Stimulated activated naive B cell treated with anti-CD40 and anti-IgM and Interleukin-4, amounts not matched to agents 10 μg/mL and 1 μg/mL and 100 μg/mL, for 72 hours (primary cell): ENCODE measurements at regions not wholly inside any gene's neighbourhood (a gene's known extent, or its start where the extent isn't known, plus 50 kb on each side); places are given as distances from the start of the nearest gene placed in this dataset.

Experiments
- ATAC-seq, 2 donors: fragments of 150-1000 bp; cut with Tn5 transposase; replicated peaks; 2 replicates each; pipeline ENCODE4 v1.10.0; 2021; ENCODE audit warnings: moderate library complexity in 1 of 2
- DNase-seq: peaks from one replicate; pipeline ENCODE4 v3.0.0; 2021
- H3K27ac Mint-ChIP-seq: one replicate; pipeline ENCODE4 v1.8.0; 2022; ENCODE audit warnings: mild to moderate bottlenecking, mixed read lengths
- H3K27me3 Mint-ChIP-seq, 2 donors: one replicate each; pipeline ENCODE4 v1.8.0; 2022; ENCODE audit warnings: mixed read lengths in 2 of 2
- H3K36me3 Mint-ChIP-seq, 2 donors: one replicate each; pipeline ENCODE4 v1.8.0; 2022; ENCODE audit warnings: mixed read lengths in 2 of 2, mild to moderate bottlenecking in 1 of 2
- H3K4me1 Mint-ChIP-seq, 2 donors: one replicate each; pipeline ENCODE4 v1.8.0; 2022; ENCODE audit warnings: mixed read lengths in 2 of 2, mild to moderate bottlenecking in 1 of 2
- H3K4me3 Mint-ChIP-seq, 2 donors: one replicate each; pipeline ENCODE4 v1.8.0; 2022; ENCODE audit warnings: mild to moderate bottlenecking in 2 of 2, mixed read lengths in 2 of 2, moderate library complexity in 1 of 2
- H3K9me3 Mint-ChIP-seq, 2 donors: one replicate each; pipeline ENCODE4 v1.8.0; 2022; ENCODE audit warnings: mixed read lengths in 2 of 2, mild to moderate bottlenecking in 1 of 2

DNA sequence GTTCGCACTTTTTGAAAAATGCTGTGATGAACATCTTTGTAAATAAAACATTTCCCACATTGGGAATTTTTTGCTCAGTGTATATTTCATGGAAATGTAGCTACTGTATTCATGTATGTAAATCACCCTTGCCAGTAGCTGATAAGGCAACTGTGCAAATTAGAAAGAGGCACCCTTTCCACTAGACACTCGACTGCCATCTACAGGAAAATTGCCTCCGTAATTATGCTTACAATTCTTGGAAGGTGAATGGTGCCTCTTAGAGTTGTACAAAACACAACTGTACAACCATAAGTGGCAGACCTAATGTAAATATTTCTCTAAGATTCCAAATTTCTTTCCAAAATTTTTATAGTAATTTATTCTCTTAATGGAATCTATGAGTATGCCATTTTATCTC is 491.7 kb downstream of the CCSER2 start:
- Mint-ChIP-seq H3K4me1 (no peaks in the 10 kb centered on the region), H3K9me3 (peaks cover 0 to 4% of the 10 kb centered on the region in 2 donors), H3K36me3 (no peaks in the 10 kb centered on the region), H3K4me3 (no peak overlapping the region), H3K27ac (no peak overlapping the region), H3K27me3 (peaks cover 3 to 11% of the 10 kb centered on the region in 2 donors)
- DNase-seq (no peak), ATAC-seq (no peak)

DNA sequence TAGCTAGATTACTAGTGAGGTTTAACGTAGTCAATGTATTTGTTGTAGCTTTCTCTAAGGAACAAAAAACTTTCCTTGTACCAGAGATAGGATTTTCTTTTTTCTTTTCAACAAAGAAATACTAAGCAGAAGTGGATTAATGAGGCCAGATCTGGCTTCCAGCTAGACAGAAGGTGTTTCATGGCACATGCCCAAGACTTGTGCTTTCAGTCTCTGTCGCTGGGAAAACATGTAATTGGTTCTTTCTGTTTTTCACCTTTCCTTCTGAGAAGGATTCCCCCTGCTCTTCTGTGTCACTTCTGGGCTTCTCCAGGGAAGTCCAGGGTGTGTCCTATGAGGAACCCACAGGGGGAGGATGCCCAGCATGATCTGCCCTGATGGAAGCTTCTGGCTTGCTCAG is 492.2 kb downstream of the CCSER2 start:
- H3K27me3 Mint-ChIP-seq, result peaks cover 3 to 11% of the 10 kb centered on the region in 2 donors
- H3K36me3 Mint-ChIP-seq, result no peaks in the 10 kb centered on the region
- ATAC-seq, result no peak
- no peak overlapping the region for H3K4me3 Mint-ChIP-seq
- peaks cover 0 to 4% of the 10 kb centered on the region in 2 donors for H3K9me3 Mint-ChIP-seq
- no peak overlapping the region for H3K27ac Mint-ChIP-seq
- DNase-seq, result no peak
- H3K4me1 Mint-ChIP-seq, result no peaks in the 10 kb centered on the region

DNA sequence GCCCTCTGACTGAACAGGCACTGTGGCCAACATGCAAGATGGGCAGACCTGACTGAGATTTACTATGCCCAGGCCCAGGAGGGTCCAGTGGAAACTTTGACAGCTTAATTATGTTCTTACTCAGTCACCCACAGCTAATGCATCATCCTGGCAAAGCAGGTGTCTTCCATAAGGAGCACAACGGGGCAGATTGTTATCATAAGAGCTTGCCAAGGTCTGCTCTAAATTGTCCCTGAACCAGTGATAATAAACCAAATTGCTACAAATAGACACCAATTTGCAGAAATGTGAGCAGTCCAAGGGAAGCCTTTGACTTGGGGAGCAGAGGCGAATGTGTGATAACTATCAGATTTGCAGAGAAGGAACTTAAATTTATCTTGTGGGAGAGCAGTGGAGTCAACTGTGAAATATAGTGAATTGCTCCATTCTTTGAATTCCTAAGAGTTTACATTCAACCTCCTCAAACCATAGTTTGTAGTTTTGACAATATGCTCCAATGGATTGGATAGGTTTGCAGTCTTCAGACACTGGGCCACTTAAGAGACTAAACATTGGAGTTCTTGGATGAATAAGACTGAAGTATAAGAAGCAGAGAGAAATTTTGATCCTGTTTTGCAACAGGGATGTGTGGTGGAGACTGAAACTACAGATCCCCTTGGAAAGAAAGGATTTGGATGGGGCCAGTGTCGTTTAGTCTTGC is 494.7 kb downstream of the CCSER2 start:
- H3K4me1 Mint-ChIP-seq, result no peaks in the 10 kb centered on the region
- ATAC-seq, result no peak
- H3K27me3 Mint-ChIP-seq, result peaks cover 0 to 6% of the 10 kb centered on the region in 2 donors
- H3K9me3 Mint-ChIP-seq, result peaks cover 0 to 3% of the 10 kb centered on the region in 2 donors
- no peak overlapping the region for H3K27ac Mint-ChIP-seq
- H3K4me3 Mint-ChIP-seq, result no peak overlapping the region
- DNase-seq, result no peak
- H3K36me3 Mint-ChIP-seq, result no peaks in the 10 kb centered on the region

DNA sequence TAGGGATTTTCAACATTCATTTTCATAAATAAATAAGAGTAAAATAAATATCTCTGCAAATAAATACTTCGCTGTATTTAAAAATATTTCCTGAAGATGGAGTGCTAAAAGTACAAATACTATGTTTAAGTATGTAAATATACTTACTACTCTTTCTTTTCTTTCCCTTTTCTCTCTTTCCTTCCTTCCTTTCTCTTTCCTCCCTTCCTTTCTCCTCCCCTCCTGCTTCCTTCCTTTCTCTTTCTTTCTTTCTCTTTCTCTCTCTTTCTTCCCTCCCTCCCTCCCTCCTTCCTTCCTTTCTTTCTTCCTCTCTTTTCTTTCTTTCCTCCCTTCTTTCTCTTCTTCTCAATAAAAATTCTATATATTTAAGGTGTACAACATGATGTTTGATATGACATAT is 496.1 kb downstream of the CCSER2 start:
- Mint-ChIP-seq H3K27ac (no peak overlapping the region), H3K4me1 (no peaks in the 10 kb centered on the region), H3K36me3 (no peaks in the 10 kb centered on the region), H3K9me3 (no peaks in the 10 kb centered on the region), H3K27me3 (no peaks in the 10 kb centered on the region), H3K4me3 (no peak overlapping the region)
- DNase-seq, result no peak
- no peak for ATAC-seq

DNA sequence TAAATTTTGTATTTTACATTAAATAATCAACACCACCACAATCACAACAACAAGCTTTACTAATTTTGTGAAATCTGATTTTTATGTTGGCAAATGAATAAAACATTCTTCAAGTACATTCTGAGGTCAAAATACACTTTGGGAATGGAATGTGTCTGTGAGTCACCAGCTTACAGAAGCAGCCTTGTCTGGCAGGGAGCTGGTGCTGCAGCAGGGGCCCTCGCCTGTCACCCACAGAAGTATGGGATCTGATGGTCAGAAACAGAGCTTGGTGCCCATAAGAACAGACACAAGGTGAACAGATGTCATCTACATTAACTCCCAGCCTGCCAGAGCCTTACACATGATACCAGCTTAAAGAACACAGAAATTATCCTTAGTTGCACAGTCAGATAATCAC is 496.9 kb downstream of the CCSER2 start:
- ATAC-seq (no peak), DNase-seq (no peak)
- no peaks in the 10 kb centered on the region for H3K9me3 Mint-ChIP-seq
- no peaks in the 10 kb centered on the region for H3K27me3 Mint-ChIP-seq
- no peak overlapping the region for H3K27ac Mint-ChIP-seq
- no peaks in the 10 kb centered on the region for H3K36me3 Mint-ChIP-seq
- H3K4me1 Mint-ChIP-seq, result no peaks in the 10 kb centered on the region
- H3K4me3 Mint-ChIP-seq, result no peak overlapping the region

DNA sequence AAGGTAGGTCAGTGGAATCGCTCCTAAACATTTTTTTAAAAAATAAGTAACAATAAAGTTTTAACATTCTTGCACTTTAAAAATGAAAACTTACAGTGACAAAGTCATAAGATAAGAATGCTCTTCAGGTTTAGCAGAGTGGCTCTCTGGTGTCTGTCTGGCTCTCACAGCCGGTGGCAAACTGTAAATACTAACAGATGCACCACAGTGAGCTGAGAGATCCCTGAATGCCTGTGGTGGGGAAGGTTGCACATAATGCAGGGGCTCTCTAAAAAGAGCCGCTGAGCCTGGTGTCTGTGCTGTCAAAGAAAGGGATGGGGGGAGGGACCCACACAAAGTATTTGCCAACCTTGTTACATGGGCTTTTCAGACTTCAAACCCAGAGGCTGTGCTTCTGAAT is 498.3 kb downstream of the CCSER2 start:
- DNase-seq, result no peak
- H3K27me3 Mint-ChIP-seq, result no peaks in the 10 kb centered on the region
- ATAC-seq, result no peak
- no peak overlapping the region for H3K4me3 Mint-ChIP-seq
- H3K27ac Mint-ChIP-seq, result no peak overlapping the region
- no peaks in the 10 kb centered on the region for H3K4me1 Mint-ChIP-seq
- peaks cover 0 to 2% of the 10 kb centered on the region in 2 donors for H3K9me3 Mint-ChIP-seq
- H3K36me3 Mint-ChIP-seq, result no peaks in the 10 kb centered on the region

DNA sequence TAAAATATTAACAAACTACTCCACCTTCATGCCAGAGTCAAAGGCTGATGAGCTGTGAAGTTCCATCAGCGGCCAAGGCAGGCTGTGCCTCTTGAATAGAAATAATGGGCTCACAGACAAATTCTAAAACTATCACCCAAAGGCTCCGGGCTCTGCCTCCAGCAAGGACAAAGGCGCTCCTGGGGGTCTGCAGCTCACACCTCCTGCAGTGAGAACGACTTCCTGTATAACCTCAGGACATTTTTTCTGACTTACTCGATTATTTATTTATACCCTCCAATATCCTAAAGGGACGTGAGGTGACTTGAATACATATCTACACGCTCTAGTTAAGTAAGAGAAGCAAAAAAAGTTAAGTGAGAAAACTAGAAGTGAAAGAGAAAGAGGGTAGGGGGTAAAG is 500.7 kb downstream of the CCSER2 start:
- no peak overlapping the region for H3K4me3 Mint-ChIP-seq

DNA sequence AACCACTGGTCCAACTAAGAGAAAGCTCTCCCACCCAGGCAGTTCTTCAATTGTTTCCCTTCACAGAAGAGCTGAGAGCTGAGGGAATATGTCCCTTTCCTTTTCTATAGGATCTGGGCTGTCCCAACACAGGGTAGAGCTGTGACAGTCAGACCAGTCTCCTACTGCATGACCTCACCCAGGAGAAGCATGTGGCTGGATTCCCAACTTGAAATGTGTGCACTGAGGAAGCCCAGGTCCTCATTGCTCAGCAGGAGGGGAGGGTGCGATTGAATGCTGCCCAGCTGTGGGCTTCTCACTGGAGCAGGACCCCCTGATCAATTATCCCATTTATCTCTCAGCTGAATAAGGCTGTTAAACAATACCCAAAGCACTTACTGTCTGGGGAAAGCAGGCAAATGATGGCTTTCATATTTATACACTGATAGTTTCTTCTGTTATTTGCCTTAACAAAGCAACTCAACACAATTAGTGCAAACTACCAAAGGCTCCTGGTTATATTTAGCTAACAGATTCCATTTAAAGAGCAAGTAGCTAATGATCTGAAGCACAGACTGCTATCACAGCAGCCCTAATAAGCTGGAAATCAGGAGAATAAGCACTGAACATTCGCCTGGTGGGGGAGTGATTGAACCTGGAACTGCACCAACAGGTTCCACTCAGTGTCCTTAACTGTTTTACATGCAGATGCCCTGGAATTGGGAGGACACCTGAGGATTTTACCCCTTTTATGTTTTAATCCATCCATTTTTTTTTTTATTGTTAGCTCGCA is 508.8 kb downstream of the CCSER2 start:
- no peaks in the 10 kb centered on the region for H3K27me3 Mint-ChIP-seq
- no peaks in the 10 kb centered on the region for H3K36me3 Mint-ChIP-seq
- DNase-seq, result no peak
- no peak overlapping the region for H3K4me3 Mint-ChIP-seq
- peak in 1 of 2 donors; percentile 21 for ATAC-seq
- H3K4me1 Mint-ChIP-seq, result no peaks in the 10 kb centered on the region
- H3K9me3 Mint-ChIP-seq, result no peaks in the 10 kb centered on the region
- H3K27ac Mint-ChIP-seq, result no peak overlapping the region

More for the DNA sequence above, 500.7 kb downstream of the CCSER2 start:
- Mint-ChIP-seq H3K4me1 (no peaks in the 10 kb centered on the region), H3K36me3 (no peaks in the 10 kb centered on the region), H3K9me3 (peaks cover 0 to 2% of the 10 kb centered on the region in 2 donors), H3K27me3 (no peaks in the 10 kb centered on the region), H3K27ac (no peak overlapping the region)
- DNase-seq, result no peak
- ATAC-seq, result no peak

DNA sequence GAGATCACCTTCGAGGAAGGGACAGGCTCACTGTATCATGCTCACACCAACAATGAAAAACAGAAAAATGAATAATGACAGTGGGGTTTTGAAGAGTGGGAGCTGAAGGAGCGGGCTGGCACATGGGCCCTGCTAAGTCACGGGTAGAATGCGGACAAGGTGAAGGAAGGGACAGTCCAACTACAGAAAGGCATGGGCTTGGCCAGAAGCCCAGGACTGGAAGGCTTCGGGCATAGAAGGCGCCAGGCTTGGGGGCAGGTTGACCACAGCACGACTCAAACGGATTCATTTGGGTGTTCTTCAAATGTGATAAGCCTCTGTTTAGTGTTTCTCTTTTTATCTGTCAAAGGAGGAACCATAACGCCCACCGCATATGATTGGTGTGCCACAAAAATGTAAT is 509.5 kb downstream of the CCSER2 start:
- Mint-ChIP-seq H3K4me3 (no peak overlapping the region), H3K4me1 (no peaks in the 10 kb centered on the region), H3K9me3 (no peaks in the 10 kb centered on the region), H3K27ac (no peak overlapping the region), H3K27me3 (no peaks in the 10 kb centered on the region), H3K36me3 (no peaks in the 10 kb centered on the region)
- ATAC-seq (no peak), DNase-seq (no peak)

DNA sequence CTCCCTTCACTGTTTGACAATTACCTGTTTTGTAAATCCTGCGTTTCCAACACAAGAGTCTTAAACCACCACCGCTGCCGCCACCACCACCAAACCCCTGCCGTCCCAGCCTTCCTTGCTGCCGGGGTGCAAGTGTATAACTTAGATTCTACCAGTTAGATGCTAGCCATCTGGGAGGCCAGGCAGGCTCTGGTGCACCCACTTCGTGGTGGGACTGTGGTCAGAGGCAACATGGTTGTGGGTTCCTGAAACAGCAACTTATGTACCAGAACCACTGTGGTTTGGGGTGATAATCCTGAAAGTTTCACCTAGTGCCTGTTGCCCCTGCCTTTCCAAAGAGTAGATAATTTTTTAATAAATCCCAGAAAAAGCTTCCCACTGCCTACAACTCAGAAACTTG is 510.5 kb downstream of the CCSER2 start:
- ATAC-seq, result no peak
- H3K27me3 Mint-ChIP-seq, result no peaks in the 10 kb centered on the region
- no peak for DNase-seq

DNA sequence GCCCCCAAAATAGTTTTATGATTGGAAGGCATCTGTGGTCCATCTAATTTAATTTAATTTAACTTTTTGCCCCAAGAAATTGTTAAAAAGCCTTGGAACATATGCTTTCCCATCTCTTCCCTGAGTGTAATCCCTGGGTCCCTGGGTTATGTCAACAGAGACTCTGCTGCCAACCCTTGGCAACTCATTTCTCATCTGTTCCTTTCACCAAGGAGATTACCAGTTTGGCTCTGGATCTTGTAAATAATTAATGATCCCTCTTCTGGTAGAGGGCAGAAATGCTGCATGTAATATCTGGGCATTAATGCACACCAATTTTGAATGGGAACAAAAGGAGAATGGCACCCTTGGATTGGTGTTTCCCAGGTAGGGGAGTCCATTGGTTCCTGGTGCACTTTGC is 514.2 kb downstream of the CCSER2 start:
- ATAC-seq, result no peak
- Mint-ChIP-seq H3K27ac (no peak overlapping the region), H3K27me3 (no peaks in the 10 kb centered on the region), H3K9me3 (no peaks in the 10 kb centered on the region), H3K4me3 (no peak overlapping the region), H3K36me3 (no peaks in the 10 kb centered on the region), H3K4me1 (no peaks in the 10 kb centered on the region)
- no peak for DNase-seq

More for the DNA sequence above, 510.5 kb downstream of the CCSER2 start:
- Mint-ChIP-seq H3K9me3 (no peaks in the 10 kb centered on the region), H3K4me3 (no peak overlapping the region), H3K36me3 (no peaks in the 10 kb centered on the region), H3K27ac (no peak overlapping the region), H3K4me1 (no peaks in the 10 kb centered on the region)

DNA sequence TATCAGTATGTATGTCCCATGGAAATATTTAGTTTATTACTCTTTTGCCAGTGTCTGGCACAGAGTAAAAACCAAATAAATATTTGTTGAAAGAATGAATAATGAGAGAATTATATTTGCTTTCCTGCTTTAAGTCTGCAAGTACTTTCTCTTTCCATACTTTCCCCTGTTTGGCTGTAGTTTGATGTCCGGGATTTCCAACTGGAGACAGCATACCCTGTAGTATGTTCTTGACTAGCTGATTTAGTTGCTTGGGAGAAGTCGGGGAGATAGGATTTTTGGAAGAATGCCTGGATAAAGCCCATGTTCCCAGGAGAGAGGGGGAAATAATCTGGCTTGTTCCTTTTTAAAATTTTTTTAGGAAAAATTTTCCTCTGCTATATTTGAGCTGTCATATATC is 516.1 kb downstream of the CCSER2 start:
- no peak for DNase-seq
- H3K4me1 Mint-ChIP-seq, result no peaks in the 10 kb centered on the region
- no peak overlapping the region for H3K27ac Mint-ChIP-seq
- H3K9me3 Mint-ChIP-seq, result no peaks in the 10 kb centered on the region
- H3K27me3 Mint-ChIP-seq, result no peaks in the 10 kb centered on the region
- no peaks in the 10 kb centered on the region for H3K36me3 Mint-ChIP-seq
- no peak overlapping the region for H3K4me3 Mint-ChIP-seq
- no peak for ATAC-seq

DNA sequence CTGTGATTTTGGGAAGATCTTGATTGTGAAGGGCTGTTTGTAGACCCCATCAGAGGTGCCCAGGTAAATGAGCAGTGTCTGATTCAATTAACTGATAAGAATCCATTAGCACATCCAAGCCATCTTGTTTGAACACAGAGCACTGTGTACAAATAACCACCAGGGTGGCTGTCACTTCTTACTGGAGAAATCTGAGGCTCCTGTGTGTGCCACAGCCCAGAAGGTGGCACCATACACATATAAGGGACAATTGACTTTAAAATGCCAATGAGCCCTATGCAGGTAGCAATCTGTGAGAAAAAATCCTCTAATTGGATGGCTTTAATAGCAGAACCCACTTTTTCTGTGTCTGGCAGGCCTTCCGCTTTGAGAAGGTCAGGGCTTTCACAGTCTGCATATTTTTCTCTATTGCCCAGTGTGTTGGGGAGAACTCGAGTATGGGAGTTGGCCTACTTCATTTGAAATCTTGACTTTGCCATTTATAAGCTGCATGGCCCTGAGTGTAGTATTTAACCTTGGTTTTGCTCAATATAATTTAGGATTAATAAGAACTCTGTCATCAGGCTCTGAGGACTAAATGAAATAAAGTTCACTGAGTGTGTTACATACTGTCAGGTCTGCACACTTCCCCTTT is 517.4 kb downstream of the CCSER2 start:
- no peaks in the 10 kb centered on the region for H3K27me3 Mint-ChIP-seq
- no peak overlapping the region for H3K27ac Mint-ChIP-seq
- no peak overlapping the region for H3K4me3 Mint-ChIP-seq
- no peaks in the 10 kb centered on the region for H3K9me3 Mint-ChIP-seq
- no peak for DNase-seq
- no peaks in the 10 kb centered on the region for H3K36me3 Mint-ChIP-seq
- peak; percentile 63 to 67 for ATAC-seq
- no peaks in the 10 kb centered on the region for H3K4me1 Mint-ChIP-seq

DNA sequence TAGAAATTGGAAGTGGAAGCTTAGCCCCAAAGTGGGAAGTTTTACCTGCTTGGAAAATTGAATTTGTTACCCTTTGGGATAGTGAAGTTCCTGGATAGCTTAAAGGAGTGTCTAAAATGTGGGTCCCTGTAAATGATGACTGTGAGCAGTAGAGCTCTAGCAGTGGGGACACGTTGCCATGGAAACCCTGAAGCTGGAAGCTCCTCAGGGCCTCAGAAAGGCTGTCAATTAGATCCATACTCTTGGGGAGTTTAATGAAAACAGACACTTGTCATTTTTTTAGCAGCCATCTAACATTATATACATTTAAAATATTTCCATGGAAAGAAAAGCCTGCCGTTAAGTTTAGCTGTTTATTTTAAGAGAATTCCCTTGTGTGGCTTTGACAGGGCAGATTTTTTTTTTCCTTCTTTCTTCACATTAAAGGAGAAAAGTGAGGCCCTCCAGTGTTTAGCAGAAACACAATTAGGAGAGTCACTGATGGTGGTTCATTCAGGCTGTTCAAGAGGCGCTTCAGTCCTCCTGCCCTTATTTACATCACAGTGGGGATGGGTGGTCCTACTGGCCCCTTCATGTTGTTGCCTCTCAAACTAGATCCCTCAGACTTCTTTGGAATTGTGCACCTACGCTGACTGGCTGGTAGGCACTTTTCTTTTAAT is 518.4 kb downstream of the CCSER2 start:
- no peak for DNase-seq
- ATAC-seq, result no peak
- Mint-ChIP-seq H3K4me1 (no peaks in the 10 kb centered on the region), H3K27ac (no peak overlapping the region), H3K36me3 (no peaks in the 10 kb centered on the region), H3K4me3 (no peak overlapping the region), H3K9me3 (peaks cover 0 to 2% of the 10 kb centered on the region in 2 donors), H3K27me3 (no peaks in the 10 kb centered on the region)
